ENCODE measurements at regions not wholly inside any gene's neighbourhood (a gene's known extent, or its start where the extent isn't known, plus 50 kb on each side); places are given as distances from the start of the nearest gene placed in this dataset.
"Not testable (repeated sequence)": the region's sequence is repeated elsewhere in the genome, so short reads cannot be mapped to it uniquely, and the experiment has no call there.

- DNase-seq (ENCODE audit: low read depth in 2 of 2), result no peak
Measured at GRCh38 chr9:93813221-93814076, 141.7 kb downstream of the BARX1 start.

- DNase-seq (ENCODE audit: low read depth in 2 of 2), result no peak
Measured at GRCh38 chr9:93812410-93812668, 142.8 kb downstream of the BARX1 start.

GRCh38 chr9:93810028-93810971 is 144.9 kb downstream of the BARX1 start:
- no peak for DNase-seq (ENCODE audit: low read depth in 2 of 2)

- no peak for DNase-seq (ENCODE audit: low read depth in 2 of 2)
Measured at GRCh38 chr9:93809204-93809940, 145.8 kb downstream of the BARX1 start.

- DNase-seq (ENCODE audit: low read depth in 2 of 2), result no peak
Measured at GRCh38 chr9:93808115-93809029, 146.8 kb downstream of the BARX1 start.

- DNase-seq (ENCODE audit: low read depth in 2 of 2), result no peak
Measured at GRCh38 chr9:93807166-93808074, 147.7 kb downstream of the BARX1 start.

- DNase-seq (ENCODE audit: low read depth in 2 of 2), result no peak
Measured at GRCh38 chr9:93801581-93802284, 153.4 kb downstream of the BARX1 start.

- no peak for DNase-seq (ENCODE audit: low read depth in 2 of 2)
Measured at GRCh38 chr9:93801120-93801519, 154.0 kb downstream of the BARX1 start.

GRCh38 chr9:93792358-93792757 is 162.8 kb downstream of the BARX1 start:
- no peak for DNase-seq (ENCODE audit: low read depth in 2 of 2)

GRCh38 chr9:93786204-93786603 is 169.0 kb downstream of the BARX1 start:
- DNase-seq (ENCODE audit: low read depth in 2 of 2), result no peak

- DNase-seq (ENCODE audit: low read depth in 2 of 2), result no peak
Measured at GRCh38 chr9:93776873-93777272, 178.3 kb downstream of the BARX1 start.

GRCh38 chr9:93776256-93776655 is 178.9 kb downstream of the BARX1 start:
- no peak for DNase-seq (ENCODE audit: low read depth in 2 of 2)

GRCh38 chr9:93774331-93775102 is 180.6 kb downstream of the BARX1 start:
- no peak for DNase-seq (ENCODE audit: low read depth in 2 of 2)

GRCh38 chr9:93771276-93771675 is 183.9 kb downstream of the BARX1 start:
- no peak for DNase-seq (ENCODE audit: low read depth in 2 of 2)

GRCh38 chr9:93761822-93762221 is 185.4 kb downstream of the PHF2 start:
- no peak for DNase-seq (ENCODE audit: low read depth in 2 of 2)

- no peak for DNase-seq (ENCODE audit: low read depth in 2 of 2)
Measured at GRCh38 chr9:93750045-93750444, 173.7 kb downstream of the PHF2 start.

GRCh38 chr9:93748827-93749226 is 172.4 kb downstream of the PHF2 start:
- not testable (repeated sequence) for DNase-seq (ENCODE audit: low read depth in 2 of 2)

GRCh38 chr9:93731963-93732362 is 155.6 kb downstream of the PHF2 start:
- no peak for DNase-seq (ENCODE audit: low read depth in 2 of 2)

GRCh38 chr9:93730648-93731047 is 154.3 kb downstream of the PHF2 start:
- DNase-seq (ENCODE audit: low read depth in 2 of 2), result no peak
